ENCODE measurements at regions not wholly inside any gene's neighbourhood (a gene's known extent, or its start where the extent isn't known, plus 50 kb on each side); places are given as distances from the start of the nearest gene placed in this dataset.

DNA sequence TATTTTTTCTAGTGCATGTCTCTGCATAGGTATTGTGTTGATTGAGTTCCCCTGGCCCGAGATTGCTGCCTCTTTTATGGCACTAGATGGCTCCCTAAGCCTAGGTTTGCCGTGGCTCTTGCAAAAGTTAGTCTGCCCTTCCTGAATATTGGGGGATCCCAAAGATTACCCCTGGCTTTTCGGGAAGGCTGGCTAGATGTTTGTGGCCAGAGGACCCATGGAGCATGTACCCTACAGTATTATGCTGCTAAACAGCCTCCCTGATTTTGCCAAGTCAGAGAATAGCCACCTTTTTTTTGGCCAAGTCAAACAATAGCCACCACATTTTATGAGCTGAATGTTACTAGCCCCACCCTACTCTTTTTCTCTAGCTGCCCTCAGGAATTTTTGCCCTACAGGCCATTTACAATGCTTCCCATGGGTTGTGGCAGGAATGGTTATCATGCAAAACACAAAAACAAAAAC lies 343.2 kb downstream of the OLFM3 start:
- H3K27me3 ChIP-seq: no peaks in the 10 kb centered on the region
- H4K20me1 ChIP-seq (ENCODE audit: insufficient read depth, poor library complexity, severe bottlenecking): no peaks in the 10 kb centered on the region
- no peak overlapping the region for H3K4me3 ChIP-seq
- no peak overlapping the region for H3K4me2 ChIP-seq
- TF ChIP-seq, protein P1, sequence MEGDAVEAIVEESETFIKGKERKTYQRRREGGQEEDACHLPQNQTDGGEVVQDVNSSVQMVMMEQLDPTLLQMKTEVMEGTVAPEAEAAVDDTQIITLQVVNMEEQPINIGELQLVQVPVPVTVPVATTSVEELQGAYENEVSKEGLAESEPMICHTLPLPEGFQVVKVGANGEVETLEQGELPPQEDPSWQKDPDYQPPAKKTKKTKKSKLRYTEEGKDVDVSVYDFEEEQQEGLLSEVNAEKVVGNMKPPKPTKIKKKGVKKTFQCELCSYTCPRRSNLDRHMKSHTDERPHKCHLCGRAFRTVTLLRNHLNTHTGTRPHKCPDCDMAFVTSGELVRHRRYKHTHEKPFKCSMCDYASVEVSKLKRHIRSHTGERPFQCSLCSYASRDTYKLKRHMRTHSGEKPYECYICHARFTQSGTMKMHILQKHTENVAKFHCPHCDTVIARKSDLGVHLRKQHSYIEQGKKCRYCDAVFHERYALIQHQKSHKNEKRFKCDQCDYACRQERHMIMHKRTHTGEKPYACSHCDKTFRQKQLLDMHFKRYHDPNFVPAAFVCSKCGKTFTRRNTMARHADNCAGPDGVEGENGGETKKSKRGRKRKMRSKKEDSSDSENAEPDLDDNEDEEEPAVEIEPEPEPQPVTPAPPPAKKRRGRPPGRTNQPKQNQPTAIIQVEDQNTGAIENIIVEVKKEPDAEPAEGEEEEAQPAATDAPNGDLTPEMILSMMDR (IDR thresholded peaks at IDR 0.05; ENCODE audit: poor library complexity): peak; percentile 37
- TF ChIP-seq EZH2phosphoT487 (IDR thresholded peaks at IDR 0.05; ENCODE audit: low read depth, severe bottlenecking, unreplicated experiment) (no peak), EZH2 (IDR thresholded peaks at IDR 0.05; ENCODE audit: borderline replicate concordance) (no peak)
- H2AFZ ChIP-seq: no peak overlapping the region
- H3K9me3 ChIP-seq (ENCODE audit: low read depth): peaks cover 3% of the 10 kb centered on the region
- H3K4me1 ChIP-seq (ENCODE audit: insufficient read depth): no peaks in the 10 kb centered on the region
- no peaks in the 10 kb centered on the region for H3K36me3 ChIP-seq (replicated peaks; ENCODE audit: insufficient read depth, low read depth)
- WGBS (ENCODE audit: low lambda C conversion rate, missing lambda C conversion rate): 25% methylated on average over 3 of the region's 3 CpGs
- no peaks in the 10 kb centered on the region for H3K79me2 ChIP-seq
- H3K9me2 ChIP-seq (replicated peaks; ENCODE audit: insufficient read depth): no peaks in the 10 kb centered on the region
- H3K27ac ChIP-seq: no peak overlapping the region
- DNase-seq (ENCODE audit: low spot score): peak; percentile 20

DNA sequence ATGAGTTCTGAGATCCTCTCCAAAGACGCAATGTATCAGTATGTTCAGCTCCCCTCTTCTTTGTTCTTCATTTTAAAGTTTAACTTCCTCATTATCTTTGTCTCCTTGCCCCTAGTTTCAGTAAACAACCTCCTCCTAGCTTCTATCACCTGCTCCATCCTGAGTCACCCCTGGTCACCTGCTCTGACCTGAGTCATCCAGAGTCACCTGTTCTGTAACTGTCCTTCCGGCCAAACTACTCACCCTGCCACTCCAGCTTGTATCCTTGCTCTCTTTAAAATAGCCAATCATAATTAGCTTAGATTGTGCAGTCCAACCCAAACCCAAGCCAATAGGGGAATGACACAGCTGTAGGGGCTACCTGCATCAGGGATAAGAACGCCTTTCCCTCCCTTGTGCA lies 332.0 kb downstream of the OLFM3 start:
- peak overlapping the region; percentile 86 for H3K27ac ChIP-seq
- no peaks in the 10 kb centered on the region for H3K36me3 ChIP-seq (replicated peaks; ENCODE audit: insufficient read depth, low read depth)
- no peak overlapping the region for H3K4me2 ChIP-seq
- TF ChIP-seq, protein P1 (IDR thresholded peaks at IDR 0.05; ENCODE audit: poor library complexity): no peak
- TF ChIP-seq EZH2 (IDR thresholded peaks at IDR 0.05; ENCODE audit: borderline replicate concordance): no peak
- no peak for TF ChIP-seq EZH2phosphoT487 (IDR thresholded peaks at IDR 0.05; ENCODE audit: low read depth, severe bottlenecking, unreplicated experiment)
- H3K9me3 ChIP-seq (ENCODE audit: low read depth): no peaks in the 10 kb centered on the region
- peak; percentile 59 for DNase-seq (ENCODE audit: low spot score)
- H3K27me3 ChIP-seq: no peaks in the 10 kb centered on the region
- H4K20me1 ChIP-seq (ENCODE audit: insufficient read depth, poor library complexity, severe bottlenecking): no peaks in the 10 kb centered on the region
- 75% methylated on average over 3 of the region's 3 CpGs for WGBS (ENCODE audit: low lambda C conversion rate, missing lambda C conversion rate)
- no peak overlapping the region for H2AFZ ChIP-seq
- no peaks in the 10 kb centered on the region for H3K79me2 ChIP-seq
- no peaks in the 10 kb centered on the region for H3K9me2 ChIP-seq (replicated peaks; ENCODE audit: insufficient read depth)
- H3K4me3 ChIP-seq: no peak overlapping the region
- no peaks in the 10 kb centered on the region for H3K4me1 ChIP-seq (ENCODE audit: insufficient read depth)

DNA sequence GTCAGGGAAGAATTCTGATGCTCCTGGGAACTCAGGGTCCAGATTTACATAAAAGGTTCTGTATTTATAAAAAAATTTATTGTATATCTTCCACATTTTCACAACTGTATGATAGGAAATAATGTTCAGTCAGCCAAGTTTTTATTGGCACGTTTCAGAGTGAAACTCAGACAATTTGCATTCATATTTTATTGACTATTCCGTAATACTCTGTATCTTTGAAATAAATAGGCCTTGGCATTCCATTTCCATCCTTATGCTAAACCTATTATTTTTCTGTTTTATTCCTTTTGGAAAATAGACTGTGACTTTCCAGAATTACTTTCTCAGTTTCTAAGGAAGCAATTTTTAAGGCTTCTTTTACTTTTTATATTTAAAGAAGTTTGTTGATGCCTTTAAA lies 329.0 kb downstream of the OLFM3 start:
- Histone ChIP-seq H3K27me3 (no peaks in the 10 kb centered on the region), H4K20me1 (ENCODE audit: insufficient read depth, poor library complexity, severe bottlenecking) (no peaks in the 10 kb centered on the region), H3K79me2 (no peaks in the 10 kb centered on the region), H3K9me3 (ENCODE audit: low read depth) (no peaks in the 10 kb centered on the region), H2AFZ (no peak overlapping the region), H3K36me3 (replicated peaks; ENCODE audit: insufficient read depth, low read depth) (no peaks in the 10 kb centered on the region), H3K27ac (no peak overlapping the region), H3K4me2 (no peak overlapping the region), H3K4me3 (no peak overlapping the region), H3K4me1 (ENCODE audit: insufficient read depth) (no peaks in the 10 kb centered on the region), H3K9me2 (replicated peaks; ENCODE audit: insufficient read depth) (no peaks in the 10 kb centered on the region)
- no peak for DNase-seq (ENCODE audit: low spot score)
- WGBS (ENCODE audit: low lambda C conversion rate, missing lambda C conversion rate): 91% methylated on average over 2 of the region's 2 CpGs
- TF ChIP-seq EZH2phosphoT487 (IDR thresholded peaks at IDR 0.05; ENCODE audit: low read depth, severe bottlenecking, unreplicated experiment) (no peak), EZH2 (IDR thresholded peaks at IDR 0.05; ENCODE audit: borderline replicate concordance) (no peak)
- TF ChIP-seq, protein P1 (IDR thresholded peaks at IDR 0.05; ENCODE audit: poor library complexity): no peak

DNA sequence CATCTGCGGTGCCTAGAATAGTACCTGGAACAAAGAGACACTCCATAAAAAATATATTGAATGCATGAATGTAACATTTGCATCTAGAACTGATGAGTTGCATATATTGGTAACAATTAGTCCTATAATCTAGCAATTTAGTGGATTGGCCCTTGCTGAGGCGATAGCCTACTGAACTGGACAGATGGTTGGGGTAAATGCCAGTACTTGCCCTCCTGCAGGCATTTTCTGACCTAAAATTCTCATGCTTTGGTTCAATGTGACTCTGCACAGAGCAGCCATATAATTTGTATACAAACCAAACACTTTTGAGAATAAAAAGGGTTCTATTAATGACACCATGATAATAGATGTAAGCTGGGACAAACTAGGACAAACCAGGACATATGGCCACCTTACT lies 313.6 kb downstream of the OLFM3 start:
- Histone ChIP-seq H3K4me1 (ENCODE audit: insufficient read depth) (peaks cover 5% of the 10 kb centered on the region), H3K9me3 (ENCODE audit: low read depth) (no peaks in the 10 kb centered on the region), H4K20me1 (ENCODE audit: insufficient read depth, poor library complexity, severe bottlenecking) (no peaks in the 10 kb centered on the region), H3K27me3 (no peaks in the 10 kb centered on the region), H2AFZ (no peak overlapping the region), H3K4me2 (no peak overlapping the region), H3K79me2 (no peaks in the 10 kb centered on the region), H3K36me3 (replicated peaks; ENCODE audit: insufficient read depth, low read depth) (no peaks in the 10 kb centered on the region), H3K27ac (no peak overlapping the region), H3K9me2 (replicated peaks; ENCODE audit: insufficient read depth) (no peaks in the 10 kb centered on the region), H3K4me3 (no peak overlapping the region)
- WGBS (ENCODE audit: low lambda C conversion rate, missing lambda C conversion rate): 93% methylated on average over 2 of the region's 2 CpGs
- TF ChIP-seq EZH2 (IDR thresholded peaks at IDR 0.05; ENCODE audit: borderline replicate concordance): no peak
- no peak for TF ChIP-seq EZH2phosphoT487 (IDR thresholded peaks at IDR 0.05; ENCODE audit: low read depth, severe bottlenecking, unreplicated experiment)
- TF ChIP-seq, protein P1 (IDR thresholded peaks at IDR 0.05; ENCODE audit: poor library complexity): no peak
- DNase-seq (ENCODE audit: low spot score): no peak
